GM19397 (cell line): ENCODE measurements at regions not wholly inside any gene's neighbourhood (a gene's known extent, or its start where the extent isn't known, plus 50 kb on each side); places are given as distances from the start of the nearest gene placed in this dataset.
"Not testable (repeated sequence)": the region's sequence is repeated elsewhere in the genome, so short reads cannot be mapped to it uniquely, and the experiment has no call there.

Source experiments
- ATAC-seq: cut with Tn5 transposase; IDR thresholded peaks from one replicate; pipeline ENCODE4 v1.9.1; 2021; ENCODE audit warnings: mild to moderate bottlenecking, moderate library complexity; ENCODE audit not compliant: unreplicated experiment

DNA sequence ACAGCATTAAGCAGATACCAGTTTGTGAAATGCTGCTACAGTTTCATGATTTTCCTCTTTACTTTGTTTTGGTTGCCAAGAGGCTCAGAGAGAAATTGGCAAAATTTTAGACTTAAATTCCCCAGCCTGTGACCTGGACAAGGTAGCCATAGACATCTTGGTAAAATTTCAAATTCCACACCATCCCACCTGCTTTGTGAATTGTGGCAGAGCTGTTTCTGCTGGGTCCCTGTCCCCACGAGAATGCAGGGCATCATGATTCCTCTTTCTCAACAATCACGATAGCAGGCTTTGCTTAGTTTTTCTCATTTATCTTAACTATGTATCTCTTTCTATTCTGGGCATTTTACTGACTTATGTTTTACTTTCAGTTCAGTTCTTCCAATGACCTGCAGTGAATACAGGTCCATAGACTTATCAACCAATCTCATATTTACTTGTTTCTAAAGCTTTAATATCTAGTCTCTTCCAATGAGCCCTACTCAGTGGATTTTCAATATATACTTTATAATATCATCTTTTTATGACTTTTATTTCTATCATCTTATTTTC, 351.6 kb downstream of the SOCS6 start:
- no peak for ATAC-seq

DNA sequence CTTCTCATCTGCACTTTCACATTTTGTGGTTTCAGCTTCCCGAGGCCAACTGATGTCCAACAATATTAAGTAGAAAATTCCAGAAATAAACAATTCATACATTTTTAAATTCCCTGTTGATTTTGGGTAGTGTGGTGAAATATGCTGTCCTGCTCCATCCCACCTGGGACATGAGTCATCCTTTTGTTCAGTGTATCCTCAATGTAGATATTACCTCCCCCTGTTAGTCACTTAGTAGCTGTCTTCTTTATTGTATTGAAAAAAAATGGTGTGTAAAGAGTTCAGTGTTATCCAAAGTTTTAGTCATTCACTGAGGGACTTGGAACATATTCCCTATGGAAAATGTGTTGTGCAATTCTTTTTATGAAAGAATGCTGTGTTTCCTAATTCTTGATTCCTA, 348.1 kb downstream of the SOCS6 start:
- ATAC-seq, result no peak

DNA sequence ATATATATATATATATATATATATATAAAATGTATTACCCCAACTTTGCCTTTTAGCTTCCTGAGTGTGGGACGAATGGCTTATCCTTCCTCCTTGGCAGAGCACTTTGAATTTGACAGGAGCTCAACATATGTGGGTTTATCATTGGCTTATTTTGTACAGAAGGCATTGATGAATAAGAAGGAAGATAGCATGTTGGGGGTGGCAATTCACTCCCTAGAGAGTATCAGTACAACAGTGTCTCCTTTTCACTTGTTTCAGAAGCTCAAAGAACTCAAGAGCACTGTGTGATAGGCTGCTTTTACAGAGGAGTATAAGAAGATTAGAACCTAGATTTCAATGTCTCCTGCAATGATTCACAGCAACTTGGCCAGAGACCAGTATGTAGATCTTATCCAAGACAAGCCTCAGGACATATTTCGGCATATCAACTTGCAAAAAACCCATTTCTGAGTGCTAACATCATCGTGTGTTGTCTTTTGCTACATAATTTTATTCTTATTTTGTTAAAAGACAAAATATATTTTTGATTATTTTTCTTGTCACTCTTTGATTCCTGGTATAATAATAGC, 345.8 kb downstream of the SOCS6 start:
- ATAC-seq, result no peak

DNA sequence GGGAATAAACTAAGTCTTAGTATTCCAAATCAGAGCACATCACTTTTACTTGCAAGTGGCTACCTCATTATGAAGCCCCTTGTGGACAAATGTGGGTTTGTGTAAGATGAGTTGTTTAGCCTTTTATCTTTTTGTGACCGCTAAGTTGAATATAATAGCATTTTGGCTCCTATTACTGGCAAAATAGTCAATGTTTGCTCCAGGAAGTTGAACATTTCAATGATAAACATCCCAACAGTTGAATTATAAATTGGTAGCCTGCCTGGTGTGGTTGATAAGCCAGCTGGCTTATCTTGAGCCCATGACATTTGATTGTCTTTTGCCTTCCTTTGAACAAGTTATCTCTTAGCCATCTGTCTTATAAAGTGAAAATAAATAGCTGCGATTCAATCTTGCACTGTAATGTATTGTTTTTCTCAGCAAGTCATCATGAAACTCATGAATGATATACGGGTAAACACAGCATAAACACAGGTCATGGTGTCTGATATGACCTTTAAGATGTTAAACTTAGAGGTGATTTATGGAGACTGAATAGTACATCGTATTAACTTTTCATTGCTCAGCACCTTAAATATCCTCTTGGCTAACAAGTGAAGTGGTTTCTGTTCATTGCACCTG, 338.4 kb downstream of the SOCS6 start:
- ATAC-seq, result no peak

DNA sequence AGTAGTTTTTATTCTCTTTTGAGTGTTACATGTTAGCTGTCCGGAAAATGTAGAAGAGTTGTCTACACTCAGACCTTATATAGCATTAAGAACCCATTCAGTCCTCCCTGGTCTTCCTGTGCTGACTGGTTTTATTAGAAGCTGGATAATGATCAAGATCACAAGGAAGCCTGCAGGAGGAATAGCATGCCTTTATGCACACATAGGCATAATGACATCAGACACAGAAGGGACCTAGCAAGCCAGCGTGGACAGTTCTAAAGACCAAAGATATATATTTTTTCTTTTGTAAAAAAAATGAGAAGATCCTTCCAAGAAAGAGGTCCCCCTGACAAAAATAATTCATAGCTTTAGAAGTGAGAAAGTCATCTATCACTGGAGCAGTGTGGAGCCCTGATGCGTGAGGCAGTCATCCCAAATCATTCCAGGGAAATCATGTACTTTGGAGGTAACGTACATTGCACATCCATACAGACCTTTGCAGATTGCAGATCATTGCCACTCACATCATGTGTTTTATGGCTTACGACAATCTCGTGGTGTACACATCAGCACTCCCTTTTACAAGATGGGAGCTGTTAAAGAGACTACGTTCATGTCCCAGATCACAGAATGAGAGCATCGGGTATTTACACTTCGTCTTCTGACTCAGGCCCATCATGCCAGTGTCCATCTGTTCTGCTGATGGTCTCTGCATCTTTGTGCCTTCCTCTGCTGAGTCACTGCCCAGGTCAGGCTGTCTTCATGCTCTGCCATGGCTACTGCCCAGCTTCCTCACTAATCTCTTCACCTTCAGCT, 334.0 kb downstream of the SOCS6 start:
- no peak for ATAC-seq

DNA sequence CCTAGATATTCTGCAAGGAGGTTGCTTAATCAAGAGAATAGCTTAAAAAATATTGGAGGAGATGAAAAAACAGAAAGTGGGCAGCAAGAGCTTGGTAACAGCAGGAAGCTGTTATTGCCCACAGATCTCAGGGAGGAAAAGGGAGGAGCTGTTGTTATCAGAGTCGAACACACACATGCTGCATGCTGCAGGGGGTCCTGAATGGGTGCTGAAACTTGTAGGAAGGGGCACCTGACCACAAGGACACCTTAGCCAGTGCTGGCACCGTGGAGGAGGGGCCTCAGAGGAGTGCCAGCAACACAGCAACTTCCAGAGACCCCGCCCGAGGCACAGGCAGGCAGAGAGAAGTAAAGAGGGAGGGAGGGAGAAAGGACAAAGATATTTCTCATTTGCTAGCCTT, 332.9 kb downstream of the SOCS6 start:
- ATAC-seq, result no peak

DNA sequence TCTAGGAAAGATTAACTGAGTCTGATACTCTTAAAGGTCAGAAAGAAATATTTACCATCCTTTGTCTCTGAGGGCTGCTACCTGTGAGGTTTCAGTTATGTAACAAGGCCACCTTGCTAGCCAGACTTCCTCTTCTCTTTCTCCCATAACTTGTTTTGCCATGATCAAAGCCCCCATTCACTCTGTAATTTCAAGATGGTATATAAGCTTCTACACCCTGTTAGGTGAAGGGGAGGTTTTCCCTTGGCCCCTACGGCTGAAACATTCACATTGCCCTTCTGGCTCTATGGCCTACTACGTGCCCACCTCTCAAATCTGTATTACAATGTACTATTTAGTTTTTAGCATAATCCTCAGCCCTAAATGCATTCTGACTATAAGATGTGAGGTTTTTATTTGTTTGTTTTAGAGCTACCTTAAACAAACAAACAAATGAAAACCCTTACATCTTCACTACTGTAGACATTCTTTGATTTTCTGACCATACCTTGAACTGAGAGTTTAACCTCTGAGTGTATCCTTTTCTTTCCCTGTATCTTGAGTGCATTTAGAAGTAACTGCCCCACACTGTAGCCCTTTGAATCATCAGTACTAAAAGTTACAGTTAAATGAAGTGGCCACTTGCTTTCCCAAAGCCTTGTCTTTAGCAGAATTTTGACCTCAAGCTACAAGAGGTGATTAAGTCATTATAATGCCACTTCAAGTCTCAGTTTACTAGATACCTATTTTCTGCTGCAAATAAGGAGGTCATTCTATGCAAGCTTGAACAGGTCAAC, 332.2 kb downstream of the SOCS6 start:
- no peak for ATAC-seq

DNA sequence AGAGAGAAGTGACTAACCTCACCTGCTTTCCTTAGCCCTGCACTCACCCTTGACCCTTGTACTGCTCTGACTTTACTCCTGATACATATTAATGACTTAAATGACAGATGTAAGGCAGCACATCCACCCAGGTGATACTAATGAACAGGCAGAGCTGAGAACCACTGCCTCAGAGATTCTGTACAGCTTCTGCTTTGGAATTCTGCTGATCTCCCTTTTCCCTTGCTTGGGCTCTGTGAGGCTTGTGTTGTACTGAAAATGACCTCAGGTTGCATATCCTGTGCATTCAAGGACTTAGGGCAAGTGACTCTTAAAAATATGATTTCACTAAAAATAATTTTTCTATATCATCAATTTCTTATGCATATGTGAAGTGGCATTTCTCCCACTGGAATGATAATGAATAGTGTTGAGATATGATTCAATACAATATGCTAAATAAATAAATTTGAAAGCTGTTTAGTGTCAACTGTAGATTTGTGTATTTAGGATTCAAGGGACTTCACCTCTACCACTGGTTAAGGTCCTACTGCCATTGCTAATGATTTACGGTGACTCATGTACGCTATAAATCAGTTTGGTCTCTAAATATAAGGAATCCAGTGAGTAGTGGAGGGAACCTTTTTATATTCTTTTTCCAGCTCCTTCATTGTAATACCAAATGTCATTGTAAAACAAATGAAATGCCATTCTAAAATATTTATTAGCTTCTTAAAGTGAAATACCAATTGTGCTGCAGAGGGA, 328.3 kb downstream of the SOCS6 start:
- no peak for ATAC-seq

DNA sequence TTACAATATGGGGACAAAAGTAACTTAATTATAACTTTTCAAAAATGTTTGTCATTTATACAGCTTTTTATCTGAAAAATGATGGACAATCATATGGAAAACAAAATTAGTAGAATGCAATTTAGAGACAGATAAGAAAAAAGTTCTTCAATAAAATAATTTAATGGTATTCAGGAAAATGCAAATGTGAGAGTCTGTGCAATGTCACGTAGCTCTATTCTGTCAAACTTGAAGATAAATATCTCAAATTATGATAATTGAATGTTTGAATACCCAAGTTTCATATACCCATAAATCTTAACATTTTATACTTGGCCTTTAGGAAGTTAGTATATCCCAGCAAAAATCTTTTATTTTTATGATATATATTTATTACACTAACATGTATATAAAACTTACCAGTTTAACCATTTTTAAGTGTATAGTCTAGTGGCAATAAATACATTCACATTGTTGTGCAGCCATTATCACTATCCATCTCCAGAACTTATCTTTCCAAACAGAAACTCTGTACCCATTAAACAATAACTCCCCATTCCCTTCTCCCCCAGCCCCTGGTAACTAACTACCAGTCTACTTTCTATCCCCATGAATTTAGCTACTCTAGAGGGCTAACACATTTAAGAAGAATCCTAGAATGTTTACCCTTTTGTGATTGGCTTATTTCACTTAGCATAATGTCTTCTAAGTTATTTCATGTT, 311.5 kb downstream of the SOCS6 start:
- ATAC-seq, result no peak

DNA sequence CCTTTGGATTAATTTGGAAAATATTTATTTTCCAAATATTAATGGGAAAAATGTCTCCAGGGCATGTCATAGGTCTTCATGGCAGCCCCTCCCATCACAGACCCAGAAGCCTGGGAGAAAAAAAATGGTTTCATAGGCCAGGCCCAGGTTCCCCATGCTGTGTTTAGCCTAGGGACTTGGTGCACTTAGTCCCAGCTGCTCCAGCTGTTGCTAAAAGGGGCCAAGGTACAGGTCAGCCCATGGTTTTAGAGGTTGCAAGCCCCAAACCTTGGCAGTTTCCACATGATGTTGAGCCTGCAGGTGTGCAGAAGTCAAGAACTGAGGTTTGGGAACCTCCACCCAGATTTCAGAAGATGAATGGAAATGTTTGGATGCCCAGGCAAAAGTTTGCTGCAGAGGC, 309.6 kb downstream of the SOCS6 start:
- ATAC-seq, result no peak

DNA sequence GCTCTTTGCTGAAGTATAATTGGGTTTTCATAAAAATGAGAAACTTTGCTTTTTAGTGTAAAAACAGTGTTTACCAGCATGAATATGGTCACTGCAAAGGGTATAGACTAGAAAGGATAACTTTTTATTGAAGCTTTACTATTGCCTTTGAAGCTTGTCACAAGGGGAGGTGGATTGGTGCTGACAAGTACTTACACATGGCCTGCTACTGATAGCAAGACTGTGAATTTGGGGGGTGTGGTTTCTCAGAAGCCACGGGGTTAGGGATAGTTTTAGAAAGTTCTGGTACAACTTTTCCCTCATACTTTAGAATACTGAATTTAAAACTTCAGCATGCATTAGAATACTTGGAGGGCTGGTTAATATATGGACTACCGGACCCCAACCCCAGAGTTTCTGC, 294.1 kb downstream of the SOCS6 start:
- no peak for ATAC-seq

DNA sequence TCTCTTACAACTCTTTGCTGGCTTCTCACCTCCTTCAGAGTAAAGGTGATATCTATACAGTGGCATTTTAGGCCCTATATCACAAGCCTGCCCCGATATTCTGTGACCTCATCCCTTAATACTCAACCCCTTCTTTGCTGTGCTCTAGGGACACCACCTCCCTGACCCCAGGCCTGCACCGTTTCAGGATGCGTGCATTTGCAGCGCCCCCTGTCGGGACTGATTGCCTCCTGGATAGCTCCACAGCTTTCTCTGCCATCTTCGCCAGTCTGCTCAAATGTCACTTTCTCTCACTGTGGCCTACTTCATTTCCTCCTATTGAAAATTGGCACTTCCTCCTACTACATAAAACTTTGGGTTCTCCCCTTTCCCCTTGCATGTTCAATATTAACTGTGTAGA, 289.6 kb downstream of the SOCS6 start:
- ATAC-seq, result no peak

DNA sequence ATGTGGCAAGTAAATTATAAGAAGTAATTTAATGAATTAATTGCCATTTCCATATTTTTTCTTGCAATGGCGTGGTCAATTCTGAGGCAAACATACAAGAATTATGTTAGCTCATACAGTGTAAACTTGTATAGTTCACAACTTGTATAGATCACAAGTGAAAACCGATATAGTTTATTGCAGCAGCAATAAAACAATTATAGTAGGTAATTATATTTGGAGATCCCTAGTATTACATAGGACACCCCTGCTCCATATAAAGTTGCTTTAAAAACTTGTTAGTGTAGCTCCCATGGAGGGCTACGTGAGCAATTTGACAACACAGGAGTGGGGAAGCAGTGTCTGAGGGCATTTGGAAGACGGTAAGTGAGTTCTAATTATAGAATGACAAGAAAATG, 288.2 kb downstream of the SOCS6 start:
- no peak for ATAC-seq

DNA sequence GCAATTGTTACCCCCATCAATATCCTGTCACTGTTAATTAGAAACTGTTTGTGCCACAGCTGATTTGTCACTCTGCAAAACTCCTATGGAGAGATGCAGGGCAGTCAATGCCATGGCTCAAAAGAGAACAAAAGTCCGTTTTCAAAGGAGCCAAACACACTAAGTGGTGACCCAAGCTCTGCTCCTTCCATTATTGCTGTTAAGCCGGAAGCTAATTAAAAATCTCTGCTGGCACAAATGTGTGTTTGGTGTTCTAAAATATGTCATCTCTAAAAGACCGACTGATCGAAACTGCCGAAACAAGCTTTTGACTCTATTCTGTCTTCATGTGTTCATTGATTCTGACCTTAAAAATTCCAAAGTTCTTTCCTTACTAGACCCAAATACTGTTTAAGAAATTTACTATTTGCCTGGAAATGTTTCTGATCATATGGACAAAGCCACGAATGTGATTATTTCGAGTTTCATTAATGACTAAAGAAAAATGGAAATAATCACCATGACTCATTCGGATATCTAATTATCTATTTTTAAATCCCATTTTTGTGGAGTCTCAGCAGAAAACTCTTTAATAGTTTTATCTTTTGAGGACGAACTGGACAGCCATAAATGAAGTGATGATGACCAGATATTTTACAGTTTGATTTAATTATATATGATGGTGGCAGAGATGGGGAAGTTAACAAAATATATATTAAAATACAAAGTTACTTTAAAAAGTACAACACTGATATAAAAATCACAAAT, 287.6 kb downstream of the SOCS6 start:
- ATAC-seq, result no peak

DNA sequence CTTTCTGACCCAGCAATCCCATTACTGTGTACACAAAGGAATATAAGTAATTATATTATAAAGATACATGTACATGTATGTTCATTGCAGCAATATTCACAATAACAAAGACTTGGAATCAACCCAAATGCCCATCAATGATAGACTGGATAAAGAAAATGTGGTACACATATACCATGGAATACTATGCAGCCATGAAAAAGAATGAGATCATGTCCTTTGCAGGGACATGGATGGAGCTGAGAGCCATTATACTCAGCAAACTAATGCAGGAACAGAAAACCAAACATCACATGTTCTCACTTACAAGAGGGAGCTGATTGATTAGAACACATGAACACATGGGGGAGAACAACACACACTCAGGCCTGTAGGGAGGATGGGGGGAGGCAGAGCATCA, 286.1 kb downstream of the SOCS6 start:
- ATAC-seq, result not testable (repeated sequence)

DNA sequence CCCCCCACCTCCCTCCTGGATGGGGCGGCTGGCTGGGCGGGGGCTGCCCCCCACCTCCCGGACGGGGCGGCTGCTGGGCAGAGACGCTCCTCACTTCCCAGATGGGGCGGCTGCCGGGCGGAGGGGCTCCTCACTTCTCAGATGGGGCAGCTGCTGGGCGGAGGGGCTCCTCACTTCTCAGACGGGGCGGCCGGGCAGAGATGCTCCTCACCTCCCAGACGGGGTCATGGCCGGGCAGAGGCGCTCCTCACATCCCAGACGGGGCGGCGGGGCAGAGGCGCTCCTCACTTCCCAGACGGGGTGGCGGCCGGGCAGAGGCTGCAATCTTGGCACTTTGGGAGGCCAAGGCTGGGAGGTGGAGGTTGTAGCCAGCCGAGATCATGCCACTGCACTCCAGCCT, 280.8 kb downstream of the SOCS6 start:
- ATAC-seq, result not testable (repeated sequence)

DNA sequence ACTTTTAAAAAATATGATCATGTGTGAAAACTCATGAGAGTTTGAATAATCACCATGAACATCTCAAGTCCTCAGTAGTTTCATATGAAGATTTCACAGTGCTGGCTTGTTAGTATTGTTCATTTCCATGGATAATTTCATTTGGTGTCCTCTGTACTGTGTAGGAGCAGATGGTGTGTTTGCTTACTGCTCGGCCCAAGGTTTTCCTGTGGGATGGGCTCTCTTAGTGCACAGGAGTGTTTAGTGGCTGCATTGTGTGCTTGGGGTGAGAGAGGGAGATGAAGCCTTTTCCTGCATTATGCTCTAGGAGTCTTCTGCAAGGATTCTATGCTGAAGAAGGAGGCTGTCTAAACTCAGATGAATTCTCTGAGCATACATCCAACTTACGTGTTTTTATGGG, 270.6 kb downstream of the SOCS6 start:
- ATAC-seq, result no peak

DNA sequence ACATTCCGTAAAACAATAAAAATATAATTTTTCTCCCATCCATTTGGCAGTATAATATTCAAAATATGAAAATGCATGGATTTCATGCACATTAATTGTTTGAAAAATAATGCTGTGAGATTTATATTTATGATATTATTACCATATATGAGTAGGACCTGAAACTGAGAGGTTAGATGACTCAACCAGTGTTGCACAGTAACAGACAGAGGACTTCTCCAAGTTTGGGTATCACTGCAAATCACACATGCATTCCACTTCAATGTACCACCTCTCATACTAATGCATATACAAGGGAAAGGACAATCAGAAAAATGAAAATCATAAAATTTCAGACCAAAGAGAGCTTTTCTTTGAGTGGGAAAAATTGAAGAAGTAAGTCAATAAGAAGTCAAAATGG, 269.5 kb downstream of the SOCS6 start:
- ATAC-seq, result no peak

DNA sequence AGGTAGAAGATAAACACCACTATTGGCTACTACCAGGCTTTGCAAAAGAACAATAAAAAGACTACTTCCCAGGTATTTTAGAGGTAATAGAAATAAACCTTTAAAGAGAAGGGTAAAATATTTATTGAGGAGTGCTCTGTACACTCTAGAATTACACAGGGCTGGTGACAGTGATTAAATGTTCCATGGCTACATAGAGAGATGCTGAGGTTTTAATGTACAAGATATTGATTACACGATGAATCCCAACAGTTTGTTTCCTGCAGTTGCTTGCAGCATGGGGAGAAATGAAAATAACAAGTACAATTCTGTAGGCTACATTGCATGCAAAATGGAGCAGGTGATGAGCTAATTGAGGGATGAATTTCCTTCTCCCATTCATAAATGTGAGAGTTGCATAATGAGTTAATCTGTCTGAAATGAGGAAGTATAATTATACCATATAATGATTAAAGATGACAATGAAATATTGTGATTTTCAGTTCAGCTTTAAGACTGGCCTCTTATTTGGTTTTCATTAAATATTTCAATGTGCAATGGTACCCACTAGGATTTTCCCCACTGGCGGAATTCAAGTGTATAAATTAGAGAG, 266.1 kb downstream of the SOCS6 start:
- no peak for ATAC-seq
